PC-3 (cell line): ENCODE measurements at regions not wholly inside any gene's neighbourhood (a gene's known extent, or its start where the extent isn't known, plus 50 kb on each side); places are given as distances from the start of the nearest gene placed in this dataset.

Experiments
- ATAC-seq: fragments of 200-7000 bp; cut with Tn5 transposase; 2 replicates; pipeline ENCODE4 v1.9.1; 2020; ENCODE audit warnings: mild to moderate bottlenecking, moderate library complexity
- BruUV-seq: library from RNA; stranded (reverse); fragments of 400-500 nt; replicated peaks from 2 replicates; lab custom pipeline; 2021; lab: Mats Ljungman, UMichigan
- CTCF ChIA-PET: fragments of 300-600 bp; sonication (Branson Sonifier 250); formaldehyde crosslinking; loops from one replicate; lab custom pipeline; 2022; ENCODE audit warnings: antibody characterized with exemption; lab: Charles Lee
- POLR2A ChIA-PET: fragments of 300-600 bp; sonication (Branson Sonifier 250); formaldehyde crosslinking; loops from one replicate; lab custom pipeline; 2022; ENCODE audit warnings: antibody characterized with exemption; ENCODE audit not compliant: unreplicated experiment; lab: Charles Lee
- DNase-seq: peaks from one replicate; pipeline ENCODE4 v3.0.0-alpha.2; 2015
- H2AFZ ChIP-seq: fragments of 300-600 bp; sonication (generic); 2 replicates; pipeline ENCODE4 v1.6.0; 2016; ENCODE audit warnings: antibody characterized with exemption, low read length
- H3F3A ChIP-seq: fragments of 300-600 bp; sonication (generic); one replicate; pipeline ENCODE4 v1.6.0; 2017; ENCODE audit warnings: antibody characterized with exemption, low read length, control low read depth, mild to moderate bottlenecking; ENCODE audit not compliant: unreplicated experiment
- H3K27ac ChIP-seq: fragments of 300-600 bp; sonication (generic); 2 replicates; pipeline ENCODE4 v1.5.1; 2016; ENCODE audit warnings: mild to moderate bottlenecking, low read length
- H3K27me3 ChIP-seq: fragments of 300-600 bp; sonication (generic); 2 replicates; pipeline ENCODE4 v1.6.1; 2016; ENCODE audit warnings: low read length, mixed read lengths
- H3K36me3 ChIP-seq: fragments of 300-600 bp; sonication (generic); 2 replicates; pipeline ENCODE4 v1.6.1; 2016; ENCODE audit warnings: low read depth, mixed run types, low read length, mixed read lengths
- H3K4me1 ChIP-seq: fragments of 300-600 bp; sonication (generic); 2 replicates; pipeline ENCODE4 v1.5.1; 2016; ENCODE audit warnings: low read length; ENCODE audit not compliant: insufficient read depth
- H3K4me2 ChIP-seq: fragments of 300-600 bp; sonication (generic); 2 replicates; pipeline ENCODE4 v1.6.0; 2016; ENCODE audit warnings: low read length
- H3K4me3 ChIP-seq: fragments of 300-600 bp; sonication (generic); 2 replicates; pipeline ENCODE4 v1.5.1; 2016; ENCODE audit warnings: mild to moderate bottlenecking, low read length, mixed read lengths
- H3K79me2 ChIP-seq: fragments of 300-600 bp; sonication (generic); 2 replicates; pipeline ENCODE4 v1.6.1; 2017; ENCODE audit warnings: low read length, mixed read lengths
- H3K9ac ChIP-seq: fragments of 300-600 bp; sonication (generic); 2 replicates; pipeline ENCODE4 v1.6.0; 2016; ENCODE audit warnings: mild to moderate bottlenecking, low read length
- H3K9me2 ChIP-seq: fragments of 300-600 bp; sonication (generic); replicated peaks from 2 replicates; pipeline ENCODE4 v1.6.1; 2016; ENCODE audit warnings: mixed run types, low read length, mixed read lengths
- H3K9me3 ChIP-seq: fragments of 300-600 bp; sonication (generic); 2 replicates; pipeline ENCODE4 v1.6.1; 2016; ENCODE audit warnings: low read length, mixed read lengths
- H4K20me1 ChIP-seq: fragments of 300-600 bp; sonication (generic); 2 replicates; pipeline ENCODE4 v1.6.1; 2016; ENCODE audit warnings: low read length, mixed read lengths
- CTCF ChIP-seq: fragments of 300-600 bp; sonication (generic); conservative IDR thresholded peaks from 2 replicates; pipeline ENCODE4 v1.5.1; 2017; ENCODE audit warnings: antibody characterized with exemption, low read depth, mild to moderate bottlenecking, low read length
- EZH2 ChIP-seq: fragments of 300-600 bp; sonication (generic); IDR thresholded peaks from one replicate; pipeline ENCODE4 v1.6.1; 2017; ENCODE audit warnings: antibody characterized with exemption, mild to moderate bottlenecking, low read length; ENCODE audit not compliant: unreplicated experiment
- EZH2phosphoT487 ChIP-seq: fragments of 300-600 bp; sonication (generic); IDR thresholded peaks from 2 replicates; pipeline ENCODE4 v1.6.1; 2018; ENCODE audit warnings: mild to moderate bottlenecking, antibody characterized with exemption, low read length, borderline replicate concordance
- intact Hi-C: fragments of 100-400 bp; cut with micrococcal nuclease; formaldehyde crosslinking; loops from 2 replicates; pipeline ENCODE4 v1.9.0; 2023

GRCh38 chr5:163259495-163259894 lies 177.9 kb upstream of the CCNG1 start:
- Histone ChIP-seq H3K4me3 (no peak overlapping the region), H2AFZ (no peak overlapping the region), H3K27me3 (no peaks in the 10 kb centered on the region), H3K9me2 (no peaks in the 10 kb centered on the region), H3K79me2 (no peaks in the 10 kb centered on the region), H3F3A (no peaks in the 10 kb centered on the region), H3K27ac (no peak overlapping the region), H4K20me1 (no peaks in the 10 kb centered on the region), H3K9ac (no peak overlapping the region), H3K9me3 (no peaks in the 10 kb centered on the region), H3K4me2 (no peak overlapping the region), H3K36me3 (no peaks in the 10 kb centered on the region), H3K4me1 (peaks cover 13% of the 10 kb centered on the region)
- POLR2A ChIA-PET, result no interaction called here
- TF ChIP-seq CTCF (no peak), EZH2 (no peak), EZH2phosphoT487 (no peak)
- no TSS peak for BruUV-seq
- DNase-seq (no peak), ATAC-seq (no peak)
- CTCF ChIA-PET, result no interaction called here
- intact Hi-C loops, result no loop called here

DNA sequence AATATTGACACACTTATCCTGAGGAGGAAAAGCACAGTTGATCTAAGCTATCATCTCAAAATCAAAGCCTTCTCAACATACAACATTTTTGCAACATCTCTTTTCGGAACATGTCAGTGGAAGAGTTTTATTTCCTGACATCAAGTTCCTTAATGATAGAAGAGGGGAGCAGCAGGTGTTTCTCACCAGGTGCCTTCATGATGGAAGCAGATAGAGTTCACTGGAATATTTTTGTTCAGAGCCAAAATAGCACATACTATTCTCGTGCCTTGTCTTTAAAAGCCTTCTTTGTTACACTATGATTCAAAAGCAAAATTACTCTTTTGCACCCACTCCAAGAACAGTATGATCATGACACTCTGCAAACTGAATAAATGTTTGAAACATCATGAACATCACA lies 176.9 kb upstream of the CCNG1 start:
- Histone ChIP-seq H3K9me2 (no peaks in the 10 kb centered on the region), H3K79me2 (no peaks in the 10 kb centered on the region), H3K4me3 (no peak overlapping the region), H3K9me3 (no peaks in the 10 kb centered on the region), H3K4me1 (peaks cover 13% of the 10 kb centered on the region), H3K36me3 (no peaks in the 10 kb centered on the region), H3K4me2 (no peak overlapping the region), H3K27me3 (no peaks in the 10 kb centered on the region), H3K27ac (no peak overlapping the region), H3K9ac (no peak overlapping the region), H3F3A (no peaks in the 10 kb centered on the region), H2AFZ (no peak overlapping the region), H4K20me1 (no peaks in the 10 kb centered on the region)
- ChIA-PET CTCF (no interaction called here), POLR2A (no interaction called here)
- BruUV-seq, result no TSS peak
- DNase-seq (no peak), ATAC-seq (no peak)
- intact Hi-C loops, result no loop called here
- TF ChIP-seq CTCF, result no peak
- TF ChIP-seq EZH2phosphoT487, result no peak
- no peak for TF ChIP-seq EZH2

- ChIA-PET CTCF (no interaction called here), POLR2A (no interaction called here)
- no peak overlapping the region for H3K4me3 ChIP-seq
- H3K79me2 ChIP-seq, result no peaks in the 10 kb centered on the region
- no peaks in the 10 kb centered on the region for H3K9me2 ChIP-seq
- TF ChIP-seq EZH2 (no peak), CTCF (no peak), EZH2phosphoT487 (no peak)
- H3K4me2 ChIP-seq, result peak overlapping the region; percentile 13; the same call in 1 of the 2 replicates
- H3K27ac ChIP-seq, result no peak overlapping the region
- no peak overlapping the region for H3K9ac ChIP-seq
- no TSS peak for BruUV-seq
- no peaks in the 10 kb centered on the region for H4K20me1 ChIP-seq
- intact Hi-C loops, result no loop called here
- peaks cover 13% of the 10 kb centered on the region for H3K4me1 ChIP-seq
- DNase-seq, result no peak
- ATAC-seq, result no peak
- 0 out of 2 replicates have a peak overlapping the region, but pooled peaks have one; percentile 27 for H2AFZ ChIP-seq
- no peaks in the 10 kb centered on the region for H3K36me3 ChIP-seq
- no peaks in the 10 kb centered on the region for H3F3A ChIP-seq
- no peaks in the 10 kb centered on the region for H3K9me3 ChIP-seq
- H3K27me3 ChIP-seq, result no peaks in the 10 kb centered on the region
Observed at GRCh38 chr5:163260961-163261360, 176.4 kb upstream of the CCNG1 start.
